K562 (cell line): ENCODE measurements at regions not wholly inside any gene's neighbourhood (a gene's known extent, or its start where the extent isn't known, plus 50 kb on each side); places are given as distances from the start of the nearest gene placed in this dataset.

Source experiments
- ATAC-seq: fragments of 200-7000 bp; cut with Tn5 transposase; 3 replicates; pipeline ENCODE4 v1.9.1; 2020; ENCODE audit warnings: moderate library complexity
- BruUV-seq: library from RNA; stranded (reverse); fragments of 400-500 nt; replicated peaks from 2 replicates; lab custom pipeline; 2021; lab: Mats Ljungman, UMichigan
- CTCF ChIA-PET: fragments of 300-600 bp; formaldehyde crosslinking; extraction: SDS; loops from one replicate; lab custom pipeline; 2021; ENCODE audit warnings: low intra/inter-chr PET ratio; lab: Yijun Ruan, JAX
- POLR2A ChIA-PET: fragments of 300-600, 350-650 bp; sonication (Branson Sonifier 250); formaldehyde crosslinking; extraction: SDS; loops from one replicate; lab custom pipeline; 2021; ENCODE audit warnings: antibody characterized with exemption, inconsistent platforms; lab: Yijun Ruan, JAX
- DNase-seq, 4 experiments: peaks; one replicate each; pipeline versions ENCODE4 v3.0.0 to v3.0.0-alpha.2; 2011 to 2018; ENCODE audit warnings: low spot score in 3 of 4, mixed read lengths in 3 of 4; ENCODE audit errors: extremely low read depth in 1 of 4
- FAIRE-seq: peaks from 2 replicates; lab custom pipeline; 2011; peaks lifted over from hg19 to GRCh38; lab: Jason Lieb, UNC
- H2AFZ ChIP-seq: 2 replicates; pipeline ENCODE4 v1.6.0; 2011; ENCODE audit warnings: low read depth, low read length, control low read depth, inconsistent platforms
- H3K27ac ChIP-seq: fragments of 200-600 bp; 3 replicates; pipeline ENCODE4 v1.8.0; 2011; ENCODE audit warnings: low read depth, mild to moderate bottlenecking, control low read depth, inconsistent platforms, low read length, moderate library complexity, mixed read lengths; ENCODE audit errors: extremely low read depth
- H3K27me3 ChIP-seq, 2 experiments: fragments of 300-600 bp in 1 of 2; 2 replicates in 1 of 2; 3 replicates in 1 of 2; pipeline versions ENCODE4 v1.6.0 to v1.8.0; 2011; ENCODE audit warnings: inconsistent platforms in 2 of 2, low read length in 2 of 2, mild to moderate bottlenecking in 1 of 2, mixed read lengths in 1 of 2, moderate library complexity in 1 of 2; ENCODE audit not compliant: control insufficient read depth in 2 of 2, insufficient read depth in 2 of 2
- H3K36me3 ChIP-seq: fragments of 300-600 bp; 3 replicates; pipeline ENCODE4 v1.8.0; 2011; ENCODE audit warnings: mild to moderate bottlenecking, low read length, inconsistent platforms; ENCODE audit not compliant: control insufficient read depth, insufficient read depth
- H3K4me1 ChIP-seq, 2 experiments: fragments of 200-600 bp in 1 of 2; replicated peaks in 1 of 2; 2 replicates in 1 of 2; 3 replicates in 1 of 2; pipeline versions ENCODE4 v1.5.1 to v1.8.0; 2011; ENCODE audit warnings: inconsistent platforms in 2 of 2, low read length in 2 of 2, mild to moderate bottlenecking in 1 of 2, mixed read lengths in 1 of 2, moderate library complexity in 1 of 2; ENCODE audit not compliant: control insufficient read depth in 2 of 2, insufficient read depth in 2 of 2
- H3K4me2 ChIP-seq: 2 replicates; pipeline ENCODE4 v1.6.1; 2011; ENCODE audit warnings: low read length, control low read depth, inconsistent platforms, mixed read lengths; ENCODE audit not compliant: insufficient read depth
- H3K4me3 ChIP-seq: fragments of 200-600 bp; sonication (generic), shearing (Covaris generic); 2 replicates; pipeline ENCODE4 v1.5.1; 2016; ENCODE audit warnings: control low read depth, inconsistent platforms
- H3K79me2 ChIP-seq: fragments of 200-600 bp; 3 replicates; pipeline ENCODE4 v1.8.0; 2011; ENCODE audit warnings: low read length, inconsistent platforms; ENCODE audit not compliant: control insufficient read depth, insufficient read depth
- H3K9ac ChIP-seq, 2 experiments: 2 replicates each; pipeline versions ENCODE4 v1.6.0 to v1.6.1; 2011; ENCODE audit warnings: low read depth in 2 of 2, low read length in 2 of 2, control low read depth in 1 of 2, inconsistent platforms in 1 of 2, mild to moderate bottlenecking in 1 of 2, mixed read lengths in 1 of 2; ENCODE audit not compliant: insufficient read depth in 1 of 2
- H3K9me1 ChIP-seq: one replicate; pipeline ENCODE4 v1.6.0; 2011; ENCODE audit warnings: inconsistent platforms, mild to moderate bottlenecking, low read length, moderate library complexity; ENCODE audit not compliant: control insufficient read depth, insufficient read depth
- H3K9me3 ChIP-seq: replicated peaks from 2 replicates; pipeline ENCODE4 v1.5.1; 2011; ENCODE audit warnings: low read depth, low read length, inconsistent platforms; ENCODE audit not compliant: control insufficient read depth, insufficient read depth
- H4K20me1 ChIP-seq: replicated peaks from 2 replicates; pipeline ENCODE4 v1.6.1; 2011; ENCODE audit warnings: low read length, inconsistent platforms, mixed read lengths; ENCODE audit not compliant: control insufficient read depth, insufficient read depth
- IRF2 ChIP-seq: sonication (generic); formaldehyde crosslinking; IDR thresholded peaks from 2 replicates; pipeline ENCODE4 v1.8.1; 2022; ENCODE audit warnings: mild to moderate bottlenecking, missing genetic modification reagents
- NFIX ChIP-seq: fragments of 250-450 bp; sonication (Bioruptor Pico); IDR thresholded peaks from 2 replicates; pipeline ENCODE4 v1.4.0; 2020; ENCODE audit warnings: low read depth, mild to moderate bottlenecking, moderate library complexity
- RBM25 ChIP-seq: fragments of 200-400 bp; formaldehyde crosslinking; IDR thresholded peaks from 2 replicates; pipeline ENCODE4 v1.6.1; 2018; ENCODE audit warnings: low read length, low read depth, moderate library complexity; ENCODE audit not compliant: severe bottlenecking
- RCOR1 ChIP-seq, 2 experiments: IDR thresholded peaks; 2 replicates each; pipeline ENCODE4 v1.6.1; 2012; ENCODE audit warnings: low read depth in 2 of 2, low read length in 2 of 2, borderline replicate concordance in 1 of 2, improper control_type of control experiment in 1 of 2
- RFX7 ChIP-seq: fragments of 250-450 bp; sonication (Bioruptor Pico); IDR thresholded peaks from 2 replicates; pipeline ENCODE4 v1.5.1; 2021; ENCODE audit warnings: mild to moderate bottlenecking
- TCFL5 ChIP-seq: fragments of 250-450 bp; sonication (Bioruptor Pico); conservative IDR thresholded peaks from 2 replicates; pipeline ENCODE4 v1.6.1; 2021; ENCODE audit warnings: mild to moderate bottlenecking, moderate library complexity, matching md5 sums
- TEAD1 ChIP-seq, 2 experiments: fragments of 450-650 bp in 1 of 2; sonication (generic) in 1 of 2; formaldehyde crosslinking; IDR thresholded peaks; 2 replicates each; pipeline versions ENCODE4 v1.4.0 to v1.8.0; 2020 to 2022; ENCODE audit warnings: mild to moderate bottlenecking in 2 of 2, missing genetic modification reagents in 1 of 2
- whole genome bisulfite sequencing: fragments of 100-300 bp; shearing (Covaris generic); methylation state at CpG from one replicate; pipeline ENCODE4 v1.1.6; 2016; ENCODE audit warnings: low coverage, mixed read lengths; ENCODE audit not compliant: insufficient coverage; ENCODE audit errors: missing lambda C conversion rate; 5-methylcytosine and 5-hydroxymethylcytosine counted together
- in situ Hi-C: fragments of 300-500 bp; cut with MboI; formaldehyde crosslinking; loops from 4 replicates; pipeline ENCODE4 v1.15.0; 2018; ENCODE audit warnings: inconsistent platforms, mixed read lengths
- intact Hi-C: fragments of 100-400 bp; cut with micrococcal nuclease; formaldehyde crosslinking; loops from 2 replicates; pipeline ENCODE4 v1.14.2; 2022
- TF ChIP-seq, protein P1 (sequence below): fragments of 450-650 bp; IDR thresholded peaks from 2 replicates; pipeline ENCODE4 v1.6.1; 2016; ENCODE audit warnings: low read depth

DNA sequence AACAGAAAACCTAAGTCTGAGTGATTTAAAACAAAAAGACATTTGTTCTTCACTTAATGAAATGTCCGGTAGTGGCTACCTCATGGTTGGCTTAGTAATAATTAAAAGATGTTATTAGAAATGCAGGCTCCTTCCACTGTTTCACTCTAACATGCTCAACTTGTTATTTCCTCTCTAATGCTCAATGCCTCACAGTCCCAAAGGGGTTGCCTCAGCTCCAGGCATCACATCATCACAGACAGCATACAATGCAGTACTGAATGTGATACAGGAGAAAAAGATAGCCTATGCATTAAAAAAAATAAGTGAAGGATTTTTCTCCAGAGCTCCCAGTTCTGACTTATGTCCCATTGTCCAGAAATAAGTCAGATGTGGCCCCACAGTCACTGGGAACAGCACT, 1077.0 kb upstream of the TMEM132C start:
- no peak for FAIRE-seq
- 24% methylated on average over 1 of the region's 1 CpG for WGBS
- in situ Hi-C loops (no loop called here), intact Hi-C loops (no loop called here)
- Histone ChIP-seq H4K20me1 (no peaks in the 10 kb centered on the region), H3K4me3 (no peak overlapping the region), H3K27ac (no peak overlapping the region), H3K27me3 (no peaks in the 10 kb centered on the region), H3K79me2 (no peaks in the 10 kb centered on the region), H3K9me1 (no peaks in the 10 kb centered on the region), H3K4me2 (no peak overlapping the region), H3K9me3 (no peaks in the 10 kb centered on the region)
- BruUV-seq: no TSS peak
- ATAC-seq: no peak
- ChIA-PET CTCF (no interaction called here), POLR2A (interaction anchor here (0.6 kb wide), 1 partner anchor 14 kb away, joined by 3 read pairs; no protein-coding TSS in a partner anchor)
- no peak for DNase-seq
- TF ChIP-seq TCFL5 (CRISPR knock-in tag) (no peak), TEAD1 (CRISPR knock-in tag; IDR thresholded peaks at IDR 0.05) (no peak), RCOR1 (IDR thresholded peaks at IDR 0.05; ENCODE audit: borderline replicate concordance in 1 of 2, low read depth in 2 of 2, low read length in 2 of 2) (0 out of 4 replicates have a peak, but pooled peaks of 1 of the 2 experiments have one; percentile 27), NFIX (CRISPR knock-in tag) (no peak), RBM25 (peak; percentile 98), RFX7 (CRISPR knock-in tag) (no peak), IRF2 (CRISPR knock-in tag) (no peak)
- TF ChIP-seq, protein P1, sequence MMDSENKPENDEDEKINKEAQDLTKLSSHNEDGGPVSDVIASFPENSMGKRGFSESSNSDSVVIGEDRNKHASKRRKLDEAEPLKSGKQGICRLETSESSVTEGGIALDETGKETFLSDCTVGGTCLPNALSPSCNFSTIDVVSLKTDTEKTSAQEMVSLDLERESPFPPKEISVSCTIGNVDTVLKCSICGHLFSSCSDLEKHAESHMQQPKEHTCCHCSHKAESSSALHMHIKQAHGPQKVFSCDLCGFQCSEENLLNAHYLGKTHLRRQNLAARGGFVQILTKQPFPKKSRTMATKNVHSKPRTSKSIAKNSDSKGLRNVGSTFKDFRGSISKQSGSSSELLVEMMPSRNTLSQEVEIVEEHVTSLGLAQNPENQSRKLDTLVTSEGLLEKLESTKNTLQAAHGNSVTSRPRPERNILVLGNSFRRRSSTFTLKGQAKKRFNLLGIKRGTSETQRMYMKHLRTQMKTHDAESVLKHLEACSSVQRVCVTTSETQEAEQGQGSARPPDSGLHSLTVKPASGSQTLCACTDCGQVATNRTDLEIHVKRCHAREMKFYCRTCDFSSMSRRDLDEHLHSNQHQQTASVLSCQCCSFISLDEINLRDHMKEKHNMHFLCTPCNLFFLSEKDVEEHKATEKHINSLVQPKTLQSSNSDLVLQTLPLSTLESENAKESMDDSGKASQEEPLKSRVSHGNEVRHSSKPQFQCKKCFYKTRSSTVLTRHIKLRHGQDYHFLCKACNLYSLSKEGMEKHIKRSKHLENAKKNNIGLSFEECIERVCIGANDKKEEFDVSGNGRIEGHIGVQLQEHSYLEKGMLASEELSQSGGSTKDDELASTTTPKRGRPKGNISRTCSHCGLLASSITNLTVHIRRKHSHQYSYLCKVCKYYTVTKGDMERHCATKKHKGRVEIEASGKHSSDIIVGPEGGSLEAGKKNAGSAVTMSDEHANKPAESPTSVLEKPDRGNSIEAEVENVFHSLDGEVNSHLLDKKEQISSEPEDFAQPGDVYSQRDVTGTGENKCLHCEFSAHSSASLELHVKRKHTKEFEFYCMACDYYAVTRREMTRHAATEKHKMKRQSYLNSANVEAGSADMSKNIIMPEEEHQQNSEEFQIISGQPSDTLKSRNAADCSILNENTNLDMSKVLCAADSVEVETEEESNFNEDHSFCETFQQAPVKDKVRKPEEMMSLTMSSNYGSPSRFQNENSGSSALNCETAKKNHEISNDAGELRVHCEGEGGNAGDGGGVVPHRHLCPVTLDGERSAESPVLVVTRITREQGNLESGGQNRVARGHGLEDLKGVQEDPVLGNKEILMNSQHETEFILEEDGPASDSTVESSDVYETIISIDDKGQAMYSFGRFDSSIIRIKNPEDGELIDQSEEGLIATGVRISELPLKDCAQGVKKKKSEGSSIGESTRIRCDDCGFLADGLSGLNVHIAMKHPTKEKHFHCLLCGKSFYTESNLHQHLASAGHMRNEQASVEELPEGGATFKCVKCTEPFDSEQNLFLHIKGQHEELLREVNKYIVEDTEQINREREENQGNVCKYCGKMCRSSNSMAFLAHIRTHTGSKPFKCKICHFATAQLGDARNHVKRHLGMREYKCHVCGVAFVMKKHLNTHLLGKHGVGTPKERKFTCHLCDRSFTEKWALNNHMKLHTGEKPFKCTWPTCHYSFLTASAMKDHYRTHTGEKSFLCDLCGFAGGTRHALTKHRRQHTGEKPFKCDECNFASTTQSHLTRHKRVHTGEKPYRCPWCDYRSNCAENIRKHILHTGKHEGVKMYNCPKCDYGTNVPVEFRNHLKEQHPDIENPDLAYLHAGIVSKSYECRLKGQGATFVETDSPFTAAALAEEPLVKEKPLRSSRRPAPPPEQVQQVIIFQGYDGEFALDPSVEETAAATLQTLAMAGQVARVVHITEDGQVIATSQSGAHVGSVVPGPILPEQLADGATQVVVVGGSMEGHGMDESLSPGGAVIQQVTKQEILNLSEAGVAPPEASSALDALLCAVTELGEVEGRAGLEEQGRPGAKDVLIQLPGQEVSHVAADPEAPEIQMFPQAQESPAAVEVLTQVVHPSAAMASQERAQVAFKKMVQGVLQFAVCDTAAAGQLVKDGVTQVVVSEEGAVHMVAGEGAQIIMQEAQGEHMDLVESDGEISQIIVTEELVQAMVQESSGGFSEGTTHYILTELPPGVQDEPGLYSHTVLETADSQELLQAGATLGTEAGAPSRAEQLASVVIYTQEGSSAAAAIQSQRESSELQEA: no peak
- TF ChIP-seq, all 486 proteins: peak for 2
- Histone ChIP-seq H2AFZ (no peak overlapping the region), H3K4me1 (no peaks in the 10 kb centered on the region), H3K36me3 (no peaks in the 10 kb centered on the region), H3K9ac (no peak overlapping the region)
